ENCODE measurements at regions not wholly inside any gene's neighbourhood (a gene's known extent, or its start where the extent isn't known, plus 50 kb on each side); places are given as distances from the start of the nearest gene placed in this dataset.
"Not testable (repeated sequence)": the region's sequence is repeated elsewhere in the genome, so short reads cannot be mapped to it uniquely, and the experiment has no call there.

DNA sequence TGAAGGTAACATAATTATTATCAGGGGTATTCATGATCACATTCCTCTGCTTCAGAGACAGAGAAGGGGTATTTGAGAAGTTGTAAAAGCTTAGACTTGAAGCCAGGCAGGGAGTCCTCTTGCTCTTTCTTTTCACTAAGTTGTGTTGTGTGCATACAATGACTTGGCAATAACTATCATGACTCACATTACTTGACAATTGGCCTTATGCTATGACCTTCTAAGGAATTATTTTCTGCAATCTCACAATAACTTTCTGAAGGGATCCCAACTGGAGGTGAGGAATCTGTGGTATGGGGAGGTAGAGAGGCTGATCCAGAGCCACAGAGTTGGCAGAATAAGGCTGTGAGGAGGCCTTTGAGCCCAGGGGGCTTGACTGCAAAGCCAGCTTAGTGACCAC lies 622.3 kb downstream of the MTRR start:
- DNase-seq = no peak

DNA sequence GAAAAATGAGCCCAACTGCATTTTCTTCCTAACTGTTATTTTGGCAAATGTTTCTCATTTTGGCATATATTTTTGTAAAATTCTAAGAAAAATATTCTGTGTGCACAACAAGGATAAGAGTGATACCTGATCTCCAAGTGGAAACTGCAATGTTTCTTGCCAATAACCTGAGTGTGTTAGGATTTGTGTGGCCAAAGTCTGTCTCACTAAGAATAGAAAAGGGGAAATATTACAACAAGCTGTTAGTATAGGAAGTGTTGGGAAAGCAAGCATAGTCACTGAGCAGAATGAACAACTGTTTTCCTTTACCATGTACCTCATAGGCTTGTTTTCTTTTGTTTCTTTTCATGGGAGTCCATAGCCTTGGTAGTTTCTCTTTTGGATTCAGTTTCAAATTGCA lies 624.2 kb downstream of the MTRR start:
- no peak for DNase-seq

DNA sequence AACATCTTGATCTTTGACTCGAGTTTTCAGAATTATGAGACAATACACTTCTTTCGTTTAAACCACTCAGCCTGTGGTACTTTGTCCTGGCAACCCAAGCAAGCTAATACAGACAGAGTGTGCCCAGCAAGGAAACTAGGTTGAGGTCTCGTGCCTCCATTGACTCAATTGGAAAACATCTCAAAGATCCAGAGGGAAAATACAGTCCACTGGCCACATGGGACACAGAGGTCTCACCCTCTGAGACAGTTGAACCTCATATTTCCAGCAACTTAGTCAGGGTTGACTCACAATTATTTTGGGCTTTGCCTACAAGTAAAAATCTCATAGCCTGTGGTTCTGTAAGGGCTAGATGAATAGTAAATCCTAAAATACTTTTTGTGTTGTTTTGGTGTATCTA lies 631.5 kb downstream of the MTRR start:
- DNase-seq = no peak

DNA sequence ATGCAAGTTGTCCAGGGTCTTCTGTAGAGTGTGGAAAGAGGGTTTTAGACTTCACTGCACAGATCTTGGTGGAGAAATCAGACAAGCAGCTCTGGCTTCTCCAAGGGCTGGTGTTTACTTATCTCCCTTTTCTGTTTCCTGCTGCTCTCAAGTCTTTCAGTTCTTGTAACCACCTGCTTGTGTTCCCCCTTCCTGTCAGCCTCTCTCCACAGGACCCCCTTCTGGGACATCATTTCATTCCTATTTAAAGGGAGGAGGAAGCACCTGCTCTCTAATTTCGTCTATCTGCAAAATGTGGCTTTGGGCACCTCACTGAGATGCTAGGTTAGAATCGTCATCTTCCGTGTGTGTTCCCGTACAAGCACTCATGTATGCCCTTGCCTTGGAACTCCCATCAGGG lies 636.2 kb downstream of the MTRR start:
- DNase-seq = no peak

DNA sequence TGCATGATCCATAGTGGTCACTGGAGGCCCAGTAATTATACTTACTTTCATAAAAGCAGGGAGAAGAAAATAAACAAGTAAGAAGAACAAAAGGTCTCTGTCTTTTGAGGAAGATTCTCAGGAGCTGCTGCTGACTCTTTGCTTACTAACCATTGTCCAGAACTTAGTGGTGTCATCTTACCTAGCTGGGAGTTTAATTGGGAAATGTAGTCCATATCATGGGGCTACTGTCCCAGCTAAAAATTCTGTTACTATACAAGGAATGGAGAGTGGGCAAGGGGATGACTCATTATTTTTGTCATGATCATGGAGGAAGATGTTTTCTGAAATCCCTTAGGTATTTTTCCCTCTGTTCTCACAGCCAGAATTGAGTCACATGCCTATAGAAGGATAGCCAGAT lies 639.3 kb downstream of the MTRR start:
- no peak for DNase-seq

DNA sequence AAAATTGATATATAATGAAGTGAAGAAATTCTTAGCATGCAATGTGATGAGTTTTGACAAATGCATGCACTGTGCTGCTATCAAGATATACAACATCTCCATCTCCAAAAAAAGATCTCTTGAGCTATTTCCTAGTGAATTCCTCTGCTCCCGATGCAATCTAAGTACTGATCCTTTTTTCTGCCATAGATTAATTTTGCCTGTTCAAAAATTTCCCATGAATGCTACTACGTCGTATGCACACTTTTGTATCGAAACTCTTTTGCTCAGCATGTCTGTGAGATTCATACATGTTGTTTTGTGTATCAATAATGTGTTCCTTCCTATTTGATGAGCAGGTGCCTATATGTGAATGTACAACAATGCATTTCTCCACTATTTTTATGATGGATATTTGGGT lies 647.4 kb downstream of the MTRR start:
- no peak for DNase-seq

DNA sequence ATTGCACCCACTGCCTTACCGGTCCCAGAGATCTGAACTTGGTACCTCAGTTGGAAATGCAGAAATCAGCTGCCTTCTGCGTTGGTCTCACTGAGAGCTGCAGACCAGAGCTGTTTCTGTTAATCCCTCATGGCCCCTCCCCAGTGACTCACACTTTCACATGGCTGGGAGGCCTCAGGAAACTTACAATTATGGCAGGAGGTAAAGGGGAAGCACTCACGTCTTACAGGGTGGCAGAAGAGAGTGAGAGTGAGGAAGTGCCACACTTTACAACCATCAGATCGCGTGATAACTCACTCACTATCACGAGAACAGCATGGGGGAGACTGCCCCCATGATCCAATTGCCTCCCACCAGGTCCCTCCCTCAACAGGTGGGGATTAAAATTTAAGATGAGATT lies 648.5 kb downstream of the MTRR start:
- no peak for DNase-seq

DNA sequence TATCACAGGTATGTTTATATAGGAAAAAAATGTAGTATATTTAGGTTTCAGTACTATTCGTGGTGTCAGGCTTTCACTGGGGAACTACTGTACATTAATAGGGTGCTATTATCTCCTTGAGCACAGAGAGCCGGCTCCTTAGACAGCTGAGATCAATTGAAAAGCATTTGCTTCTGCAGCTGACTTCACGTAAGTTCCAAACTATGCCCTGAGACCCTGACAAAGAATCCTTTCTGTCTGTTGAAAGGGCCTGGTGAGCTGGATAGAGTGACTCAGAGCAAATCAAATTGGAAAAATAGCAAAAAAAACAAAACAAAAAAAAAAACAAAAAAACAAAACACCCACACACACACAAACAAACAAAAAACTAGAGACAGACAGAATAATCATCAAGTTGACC lies 652.0 kb downstream of the MTRR start:
- DNase-seq = no peak

DNA sequence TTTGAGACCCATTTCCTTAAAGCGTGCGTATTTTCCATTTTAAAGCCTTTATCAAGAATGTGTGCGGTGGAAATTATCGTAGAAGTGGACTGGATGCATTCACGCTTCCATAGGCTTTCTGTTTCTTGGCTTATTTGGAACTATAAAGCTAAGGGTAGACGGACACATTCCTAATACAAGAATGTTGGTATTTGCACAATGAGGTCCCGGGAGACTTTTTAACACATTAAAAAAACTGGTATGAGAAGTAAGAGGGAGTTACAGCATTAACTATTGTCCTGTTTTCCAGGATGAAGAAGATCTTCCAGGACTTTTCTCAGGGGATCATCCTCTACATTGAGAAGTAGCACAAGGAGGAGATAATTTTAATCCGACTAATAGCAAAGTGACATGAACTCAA lies 653.0 kb downstream of the MTRR start:
- DNase-seq = no peak

DNA sequence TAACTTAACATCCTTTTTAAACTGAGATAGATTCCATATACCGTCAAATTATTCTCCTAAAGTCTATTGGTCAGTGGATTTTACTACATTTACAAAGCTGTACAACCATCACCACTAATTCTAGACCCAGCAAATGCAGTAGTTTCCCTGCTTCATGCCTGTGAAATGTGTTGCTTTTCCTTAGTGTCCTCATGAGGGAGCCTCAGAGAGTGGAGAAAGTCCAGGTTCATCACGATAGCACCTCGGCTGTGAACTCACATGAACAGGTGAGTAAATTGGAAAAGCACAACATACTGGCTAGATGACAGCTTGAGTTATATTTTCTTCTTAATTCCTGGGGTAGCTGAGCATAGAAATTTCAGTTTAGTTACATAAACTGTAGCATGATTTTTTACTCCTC lies 653.7 kb downstream of the MTRR start:
- DNase-seq = no peak

DNA sequence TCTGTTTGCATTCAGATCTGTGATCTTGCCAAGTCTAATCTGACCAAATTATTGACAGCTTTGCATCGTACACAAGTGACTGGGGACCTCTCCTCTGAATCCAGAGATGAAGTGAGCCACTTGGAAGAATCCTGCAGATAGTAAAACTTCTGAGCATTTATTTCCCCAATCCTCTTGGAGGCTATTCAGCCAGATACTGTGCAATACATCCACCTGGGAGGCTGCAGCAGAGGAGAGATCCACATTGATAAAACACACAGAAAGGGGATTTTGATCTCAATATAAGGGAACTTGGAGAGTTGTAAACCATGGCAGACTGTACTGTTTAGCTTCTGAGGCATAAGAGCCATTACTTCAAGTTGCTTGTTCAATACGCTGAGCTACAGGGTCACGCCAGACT lies 654.6 kb downstream of the MTRR start:
- DNase-seq = no peak

DNA sequence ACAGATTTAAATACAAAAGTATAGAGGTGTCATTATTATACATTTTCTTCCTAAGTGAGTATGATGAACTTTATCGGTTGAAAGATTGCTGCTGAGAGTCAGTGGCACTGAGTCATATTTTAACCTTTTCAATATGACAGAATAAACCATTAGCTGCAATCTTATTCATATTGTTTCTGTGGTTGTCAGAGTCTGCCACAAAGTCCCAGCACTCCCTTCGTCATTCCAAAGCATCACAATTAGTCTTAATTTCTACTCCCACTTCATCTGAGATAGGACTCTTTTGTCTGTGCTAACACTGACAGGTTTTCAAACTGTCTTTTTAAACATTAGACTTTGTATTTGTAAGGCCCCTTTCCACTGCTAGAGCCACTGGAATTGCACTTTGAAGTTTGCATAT lies 656.9 kb downstream of the MTRR start:
- DNase-seq = no peak

DNA sequence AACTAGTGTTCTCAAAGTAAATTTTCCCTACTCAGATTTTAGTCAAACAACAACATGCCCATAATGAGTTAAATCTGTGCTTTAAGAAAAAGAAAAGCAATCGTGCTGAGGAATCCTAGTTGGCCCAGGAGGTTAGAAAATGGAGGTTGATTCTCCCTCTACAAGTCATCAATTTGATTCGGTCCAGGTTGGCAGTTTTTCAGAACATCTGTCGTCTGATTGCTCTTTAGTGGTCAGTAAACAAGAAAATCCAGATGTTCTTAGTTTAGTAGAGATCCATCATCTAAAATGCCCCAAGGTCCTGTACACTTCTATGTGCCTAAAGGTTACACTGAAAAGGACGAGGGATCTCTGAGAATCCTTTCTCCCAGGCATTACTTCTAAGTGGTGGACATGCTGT lies 659.2 kb downstream of the MTRR start:
- no peak for DNase-seq

DNA sequence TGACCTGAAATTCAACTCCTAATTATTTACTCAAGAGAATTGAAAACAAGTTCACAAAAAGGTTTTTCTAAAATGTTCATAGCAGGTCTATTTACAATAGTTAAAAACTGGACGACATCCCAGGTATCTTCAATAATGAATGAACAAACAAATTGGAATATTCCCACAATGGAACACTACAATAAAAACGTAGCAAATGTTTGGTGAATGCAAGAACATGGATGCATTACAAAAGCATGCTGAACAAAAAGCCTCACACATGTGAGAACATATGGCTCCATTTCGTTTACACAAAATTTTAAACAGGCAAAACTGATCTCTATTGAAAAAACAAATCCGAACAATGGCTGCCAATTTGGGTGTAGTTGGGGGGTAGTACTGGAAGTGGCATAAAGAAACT lies 669.9 kb downstream of the MTRR start:
- no peak for DNase-seq

DNA sequence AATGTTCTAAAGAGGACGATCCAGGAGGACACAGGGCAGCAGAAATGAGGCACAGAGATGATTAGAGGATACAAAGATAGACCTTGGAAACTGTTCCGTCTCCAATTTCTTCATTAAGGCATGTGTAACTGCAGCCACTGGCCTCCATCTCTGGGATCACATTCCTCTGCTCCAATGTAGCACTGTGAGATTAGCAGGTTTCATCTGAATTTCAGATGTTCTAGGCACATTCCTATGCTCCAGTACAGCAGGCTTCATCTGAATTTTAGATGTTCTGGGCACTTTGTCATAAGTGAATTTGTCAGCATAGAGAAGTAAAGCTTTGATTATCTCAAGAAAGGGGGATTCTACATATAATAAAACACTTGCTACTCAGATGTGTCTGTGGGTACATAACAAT lies 671.4 kb downstream of the MTRR start:
- DNase-seq = no peak

DNA sequence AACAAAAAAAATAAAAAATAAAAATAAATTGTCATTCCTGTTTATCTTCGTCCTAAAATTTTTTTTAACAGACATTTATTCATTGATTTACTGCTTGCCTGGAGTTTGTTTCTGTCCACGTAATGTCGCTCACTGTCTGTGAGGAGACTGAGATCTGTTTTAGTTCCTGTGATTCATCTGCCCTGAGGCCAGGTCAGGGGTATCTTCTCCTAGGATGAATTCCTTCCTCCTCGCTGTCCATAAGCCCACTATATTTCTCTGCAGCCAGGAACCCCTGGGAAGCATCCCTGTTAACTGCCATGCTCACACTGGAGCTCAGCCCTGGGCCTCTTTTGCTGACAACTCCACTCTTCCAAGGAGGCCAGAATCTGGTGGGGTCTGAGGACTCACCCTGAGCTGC lies 682.0 kb downstream of the MTRR start:
- no peak for DNase-seq

DNA sequence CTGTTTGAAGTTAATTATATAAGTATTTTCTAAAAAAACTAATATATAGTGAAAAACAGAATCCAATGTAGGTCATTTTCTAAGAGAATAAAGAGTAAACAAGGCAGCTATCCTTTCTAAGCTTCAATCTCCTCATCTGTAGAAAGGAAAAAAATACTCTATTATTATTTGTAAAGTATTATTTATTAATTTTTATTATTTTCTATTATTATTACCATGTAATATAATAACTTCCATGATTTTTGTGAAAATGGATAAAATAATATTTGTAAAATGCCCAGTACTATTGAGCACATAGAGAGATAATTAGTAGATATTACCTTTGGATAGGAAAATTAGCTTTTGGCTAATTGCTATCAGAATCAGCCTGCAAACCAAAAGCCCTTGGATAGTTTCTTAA lies 684.4 kb downstream of the MTRR start:
- no peak for DNase-seq

DNA sequence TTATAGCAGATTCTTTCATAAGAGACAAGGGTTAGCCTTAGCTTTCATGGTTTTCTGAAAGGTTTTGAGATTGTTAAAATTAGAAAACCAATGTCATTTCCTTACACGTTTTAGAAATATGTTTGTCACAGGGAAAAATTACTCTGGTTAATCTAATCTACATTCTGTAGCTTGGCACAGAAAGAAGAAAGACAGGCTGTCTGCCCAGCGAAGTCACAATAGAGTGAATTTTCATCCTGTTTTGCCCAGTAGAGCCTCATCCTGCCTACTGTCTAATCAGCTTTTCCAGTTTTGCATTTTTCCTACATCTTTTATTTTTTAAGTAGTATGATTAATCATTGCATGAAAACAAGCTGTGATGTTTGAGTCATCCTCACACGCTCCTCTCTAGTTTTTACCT lies 688.8 kb downstream of the MTRR start:
- DNase-seq = no peak

DNA sequence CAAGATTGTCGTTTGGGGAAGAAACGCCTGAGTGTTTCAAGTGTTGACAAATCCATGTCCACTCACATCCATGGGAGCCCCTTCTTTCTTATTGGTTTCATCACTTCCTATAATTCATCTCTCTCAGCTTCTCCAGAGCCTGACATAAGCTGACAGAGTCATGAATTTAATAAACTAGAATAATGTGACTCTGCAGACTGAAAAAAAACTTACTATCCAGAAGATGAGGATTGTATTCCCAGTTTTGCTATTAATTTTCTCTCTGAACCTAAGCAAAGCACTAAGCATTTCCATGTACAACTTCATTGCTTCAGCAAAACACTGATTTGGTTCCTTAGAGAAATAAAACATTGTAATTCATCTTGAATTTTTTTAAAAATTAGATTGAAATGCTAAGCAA lies 691.8 kb downstream of the MTRR start:
- DNase-seq = no peak

DNA sequence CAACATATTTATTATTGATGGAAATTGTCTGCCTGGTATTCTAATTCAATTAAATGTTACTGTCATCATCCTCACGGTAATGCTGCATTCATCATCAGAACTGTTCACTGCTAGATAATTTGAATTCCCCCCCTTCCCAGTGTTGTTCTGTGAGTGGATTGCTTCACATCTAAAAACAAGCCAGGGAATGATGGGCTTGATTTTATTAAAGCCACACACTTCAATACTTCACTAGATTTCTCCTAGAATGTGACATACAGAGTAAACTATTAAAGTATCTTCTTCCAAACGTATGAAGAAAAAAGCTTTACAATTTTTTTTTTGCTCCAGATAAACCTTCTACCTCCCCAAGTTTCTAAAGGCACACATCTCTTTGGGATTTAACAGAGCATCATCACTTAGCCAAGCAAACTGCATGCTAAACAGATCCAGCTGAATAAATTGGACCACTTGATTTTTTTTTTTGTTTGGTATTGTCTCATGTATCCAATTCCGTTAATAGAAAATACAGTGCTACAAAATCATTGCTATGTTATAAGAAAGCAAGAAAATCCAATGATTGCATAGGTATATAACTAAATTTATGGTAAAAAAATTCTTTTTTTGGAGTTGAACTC lies 692.4 kb downstream of the MTRR start:
- no peak for DNase-seq

DNA sequence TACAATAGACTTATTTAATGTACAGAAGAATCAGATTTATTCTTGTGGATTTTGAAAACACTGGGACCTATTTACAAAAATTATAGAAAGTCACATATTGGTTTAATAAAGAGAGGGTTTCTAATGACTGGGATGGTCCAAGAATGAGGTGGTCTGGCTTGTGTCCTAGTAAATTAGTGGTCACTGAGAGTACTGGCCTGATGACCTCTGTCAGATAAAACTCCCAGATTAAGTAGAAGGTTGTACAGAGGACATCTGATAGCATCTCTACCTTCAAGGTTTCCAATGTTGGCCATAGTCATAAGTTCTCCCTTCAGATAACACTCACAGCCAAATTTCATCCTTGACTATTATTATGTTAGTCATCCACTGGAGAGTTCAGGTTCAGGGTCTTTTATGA lies 692.9 kb downstream of the MTRR start:
- DNase-seq = no peak

DNA sequence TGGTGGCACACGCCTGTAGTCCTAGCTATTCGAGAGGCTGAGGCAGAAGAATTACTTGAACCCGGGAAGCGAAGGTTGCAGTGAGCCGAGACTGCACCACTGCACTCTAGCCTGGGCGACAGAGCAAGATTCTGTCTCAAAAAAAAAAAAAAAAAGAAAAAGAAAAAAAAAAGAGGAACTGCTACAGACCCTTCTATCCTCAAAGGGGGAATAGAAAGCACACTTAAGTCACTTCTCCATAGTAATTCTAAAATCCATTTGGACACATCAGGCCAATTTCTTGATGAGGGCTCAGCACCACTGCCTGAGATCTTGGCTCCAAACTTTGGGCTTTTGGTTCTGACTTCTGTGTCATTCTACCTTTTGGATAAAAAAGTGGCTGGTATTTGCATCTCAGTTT lies 694.6 kb downstream of the MTRR start:
- not testable (repeated sequence) for DNase-seq

DNA sequence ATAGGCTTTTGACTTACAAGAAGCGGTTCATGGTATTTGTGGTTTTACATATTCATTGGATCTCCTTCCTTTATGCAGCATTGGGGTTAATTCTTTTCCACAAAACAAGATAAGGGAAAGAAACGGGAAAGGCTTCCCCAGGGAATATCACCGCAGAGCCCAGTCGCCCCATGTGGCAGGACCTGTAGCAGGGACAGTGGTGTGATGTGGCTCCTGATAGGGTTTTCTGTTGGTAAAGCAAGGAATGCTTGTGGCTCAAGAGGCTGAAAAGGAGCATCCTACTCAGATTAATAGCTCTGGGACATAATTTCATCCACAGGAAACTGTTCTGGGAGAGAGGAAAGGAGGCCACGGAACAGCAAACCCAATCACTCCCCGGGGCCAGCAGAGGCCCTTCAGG lies 699.9 kb downstream of the MTRR start:
- no peak for DNase-seq

DNA sequence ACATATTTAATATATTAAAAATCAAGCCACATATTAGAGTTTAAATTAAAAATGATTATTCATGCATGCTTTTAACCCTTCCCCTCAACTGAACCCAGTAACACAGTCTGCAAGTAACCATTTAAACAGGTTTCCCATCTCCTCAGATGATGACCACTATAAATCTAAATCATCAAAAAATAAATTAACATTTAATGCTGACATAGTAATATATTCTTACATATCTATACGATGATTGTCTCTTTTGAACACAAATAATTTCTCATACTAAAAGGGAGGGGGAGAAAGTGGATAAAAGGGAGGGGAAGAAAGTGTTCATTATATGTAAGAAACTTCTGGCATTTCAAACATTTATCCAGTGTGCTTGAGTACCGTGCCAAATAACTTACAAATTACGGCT lies 701.6 kb downstream of the MTRR start:
- no peak for DNase-seq

DNA sequence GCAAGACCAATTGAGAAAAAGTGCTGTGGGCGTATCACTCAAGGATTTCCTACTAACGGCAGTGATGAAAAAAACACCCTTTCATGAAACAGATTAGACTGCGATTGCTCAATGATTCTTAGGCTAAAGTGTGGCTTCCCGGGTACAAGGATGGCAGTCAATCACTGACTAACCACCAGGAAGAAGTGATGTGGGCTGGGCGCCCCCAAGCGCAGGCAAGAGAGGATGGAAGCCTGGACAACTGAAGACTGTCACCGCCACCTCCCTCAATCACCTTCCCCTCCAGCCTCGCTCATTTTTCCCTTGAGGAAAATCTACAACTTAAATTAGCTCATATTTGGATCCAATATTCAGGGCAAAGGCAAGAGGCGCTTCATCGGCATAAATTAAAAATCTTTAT lies 707.2 kb downstream of the MTRR start:
- no peak for DNase-seq

DNA sequence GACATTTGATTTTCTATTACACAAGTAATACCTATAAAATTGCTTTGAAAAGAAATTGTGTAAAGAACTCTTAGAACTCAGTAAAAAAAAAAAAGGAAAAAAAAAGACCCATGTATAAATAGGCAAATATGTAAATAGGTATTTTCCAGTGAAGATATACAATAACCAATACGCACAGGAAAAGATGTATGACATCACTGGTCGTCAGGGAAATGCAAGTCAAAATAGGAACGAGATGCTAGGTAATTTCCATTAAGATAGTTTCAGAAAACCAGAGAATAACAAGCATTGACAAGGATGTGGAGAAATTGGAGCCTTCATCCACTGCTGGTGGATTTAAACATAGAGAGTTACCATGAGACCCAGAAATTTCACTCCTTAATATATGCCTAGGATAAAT lies 708.8 kb downstream of the MTRR start:
- DNase-seq = no peak

Data from SIG-M5 (cell line).